Nephron progenitor cell (in vitro differentiated cells): ENCODE measurements at regions not wholly inside any gene's neighbourhood (a gene's known extent, or its start where the extent isn't known, plus 50 kb on each side); places are given as distances from the start of the nearest gene placed in this dataset.

Source experiments
- DNase-seq: peaks from one replicate; pipeline ENCODE4 v3.0.0; 2021
- H3K27ac Mint-ChIP-seq: 2 replicates; pipeline ENCODE4 v1.8.0; 2021; ENCODE audit warnings: mild to moderate bottlenecking, moderate library complexity, mixed read lengths
- H3K27me3 Mint-ChIP-seq: 2 replicates; pipeline ENCODE4 v1.8.0; 2021; ENCODE audit warnings: mild to moderate bottlenecking, low read depth, mixed read lengths; ENCODE audit not compliant: poor library complexity
- H3K36me3 Mint-ChIP-seq: 2 replicates; pipeline ENCODE4 v1.8.0; 2021; ENCODE audit warnings: low read depth, mixed read lengths
- H3K4me1 Mint-ChIP-seq: 2 replicates; pipeline ENCODE4 v1.8.0; 2021; ENCODE audit warnings: mixed read lengths
- H3K4me3 Mint-ChIP-seq: 2 replicates; pipeline ENCODE4 v1.8.0; 2021; ENCODE audit warnings: mild to moderate bottlenecking, moderate library complexity, mixed read lengths
- H3K9me3 Mint-ChIP-seq: 2 replicates; pipeline ENCODE4 v1.8.0; 2021; ENCODE audit warnings: mild to moderate bottlenecking, moderate library complexity, mixed read lengths
- CTCF ChIP-seq: fragments of 200-600 bp; sonication (generic); IDR thresholded peaks from 2 replicates; pipeline ENCODE4 v1.5.0; 2021; ENCODE audit warnings: antibody characterized with exemption

GRCh38 chr3:31079689-31080088 is 185.2 kb upstream of the GADL1 start:
- H3K4me1 Mint-ChIP-seq: no peaks in the 10 kb centered on the region
- H3K4me3 Mint-ChIP-seq: no peak overlapping the region
- H3K9me3 Mint-ChIP-seq: no peaks in the 10 kb centered on the region
- DNase-seq: no peak
- H3K27ac Mint-ChIP-seq: no peak overlapping the region
- no peaks in the 10 kb centered on the region for H3K36me3 Mint-ChIP-seq
- no peak for TF ChIP-seq CTCF
- peaks cover 4% of the 10 kb centered on the region for H3K27me3 Mint-ChIP-seq

GRCh38 chr3:31081018-31081662 is 186.7 kb upstream of the GADL1 start:
- Mint-ChIP-seq H3K9me3 (no peaks in the 10 kb centered on the region), H3K36me3 (no peaks in the 10 kb centered on the region), H3K4me3 (no peak overlapping the region), H3K27ac (no peak overlapping the region), H3K27me3 (peaks cover 9% of the 10 kb centered on the region), H3K4me1 (no peaks in the 10 kb centered on the region)
- DNase-seq: no peak
- no peak for TF ChIP-seq CTCF

GRCh38 chr3:31086148-31086547 is 191.7 kb upstream of the GADL1 start:
- Mint-ChIP-seq H3K36me3 (no peaks in the 10 kb centered on the region), H3K9me3 (no peaks in the 10 kb centered on the region), H3K27ac (no peak overlapping the region), H3K4me3 (no peak overlapping the region), H3K27me3 (peaks cover 11% of the 10 kb centered on the region), H3K4me1 (peaks cover 26% of the 10 kb centered on the region)
- no peak for TF ChIP-seq CTCF
- DNase-seq: no peak

- Mint-ChIP-seq H3K27me3 (peaks cover 9% of the 10 kb centered on the region), H3K36me3 (no peaks in the 10 kb centered on the region), H3K27ac (no peak overlapping the region), H3K4me3 (no peak overlapping the region), H3K9me3 (no peaks in the 10 kb centered on the region), H3K4me1 (peaks cover 26% of the 10 kb centered on the region)
- no peak for TF ChIP-seq CTCF
- no peak for DNase-seq
Measured at GRCh38 chr3:31086698-31087097, 192.2 kb upstream of the GADL1 start.

- Mint-ChIP-seq H3K27ac (no peak overlapping the region), H3K36me3 (no peaks in the 10 kb centered on the region), H3K9me3 (no peaks in the 10 kb centered on the region), H3K27me3 (peaks cover 8% of the 10 kb centered on the region), H3K4me1 (peaks cover 68% of the 10 kb centered on the region), H3K4me3 (no peak overlapping the region)
- no peak for TF ChIP-seq CTCF
- no peak for DNase-seq
Measured at GRCh38 chr3:31091748-31092147, 197.3 kb upstream of the GADL1 start.
